GM19043 (cell line): ENCODE measurements at regions not wholly inside any gene's neighbourhood (a gene's known extent, or its start where the extent isn't known, plus 50 kb on each side); places are given as distances from the start of the nearest gene placed in this dataset.

ENCODE experiments used
- ATAC-seq: cut with Tn5 transposase; IDR thresholded peaks from one replicate; pipeline ENCODE4 v1.9.1; 2021; ENCODE audit warnings: low read depth; ENCODE audit not compliant: unreplicated experiment

DNA sequence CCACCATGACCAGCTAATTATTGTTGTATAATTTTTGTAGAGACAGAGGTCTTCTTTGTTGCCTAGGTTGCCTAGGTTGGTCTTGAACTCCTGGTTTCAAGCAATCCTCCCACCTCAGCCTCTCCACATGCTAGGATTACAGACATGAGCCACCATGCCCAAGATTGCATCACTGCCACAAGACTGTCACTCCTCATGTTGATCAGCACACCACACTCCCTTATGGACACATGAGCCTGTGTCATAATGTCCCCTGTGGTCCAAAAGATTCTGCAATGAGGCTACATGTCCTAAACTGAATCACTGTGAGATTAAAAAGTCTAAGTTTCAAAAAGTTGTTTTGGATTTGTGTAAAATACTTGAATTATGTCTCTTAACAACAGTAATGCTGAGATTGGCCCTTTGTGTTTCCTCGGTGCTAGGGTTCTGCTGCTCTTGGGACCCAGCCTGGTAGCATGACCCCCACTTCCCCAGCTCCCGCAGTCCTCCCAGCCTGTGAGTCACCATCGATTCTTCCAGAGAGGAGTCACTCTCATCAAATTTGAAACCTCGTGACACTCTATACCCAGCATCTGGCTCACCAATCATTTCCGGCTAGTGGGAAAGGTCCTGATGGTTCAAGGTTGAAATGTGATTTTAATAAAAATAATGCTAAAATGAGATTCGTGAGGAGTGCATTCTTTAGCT is 890.9 kb downstream of the VRK1 start:
- no peak for ATAC-seq

DNA sequence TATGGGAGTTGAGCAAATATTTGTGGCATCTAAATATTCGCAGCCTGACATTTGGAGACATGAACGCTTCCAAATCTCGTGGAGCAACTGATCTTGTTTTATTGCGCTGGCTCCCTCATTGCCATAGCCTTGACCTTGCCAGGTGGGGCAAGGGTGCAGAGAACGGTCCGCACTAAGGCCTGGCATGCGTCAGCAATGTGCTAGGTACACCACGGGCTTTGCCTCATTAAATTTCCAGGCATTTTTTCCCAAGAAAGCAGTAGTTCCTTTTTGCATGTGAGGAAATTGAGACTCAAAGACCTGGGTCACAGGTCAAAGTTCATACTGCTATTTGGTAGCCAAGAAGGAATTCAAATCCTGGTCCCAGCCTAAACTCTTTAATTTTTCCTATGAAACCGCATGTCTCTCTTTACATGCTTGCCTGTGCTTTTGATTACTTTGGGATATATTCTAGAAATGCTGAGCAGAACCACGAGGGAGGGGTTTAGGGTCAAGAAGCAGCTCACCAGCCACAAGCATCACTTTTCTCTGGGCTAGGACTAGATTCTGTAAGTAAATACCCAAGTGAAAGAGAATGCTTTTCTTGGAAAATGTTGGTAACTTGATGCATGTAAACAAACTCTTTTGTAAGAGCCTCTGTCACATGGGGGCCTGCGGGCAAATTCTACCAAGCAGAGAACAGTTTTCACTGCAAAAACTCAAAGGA is 891.6 kb downstream of the VRK1 start:
- no peak for ATAC-seq

DNA sequence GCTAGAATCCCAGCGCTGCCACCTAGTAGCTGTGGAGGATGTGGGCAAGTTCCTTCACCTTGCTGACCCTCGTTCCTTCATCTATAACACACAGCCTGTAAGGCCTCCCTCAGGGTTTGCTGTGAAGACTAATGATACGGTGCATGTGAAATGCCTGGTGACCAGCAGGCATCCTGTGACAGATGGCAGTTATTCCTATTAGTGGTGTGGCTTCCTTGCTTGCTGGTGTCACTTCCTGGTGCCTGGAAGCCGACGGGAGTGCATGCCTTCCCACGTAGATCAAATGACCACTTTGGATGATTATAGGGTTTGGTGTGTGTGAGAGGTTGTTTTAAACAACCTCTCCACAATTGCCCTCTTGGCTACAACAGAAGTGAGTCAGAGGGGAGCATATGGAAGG is 894.9 kb downstream of the VRK1 start:
- ATAC-seq, result no peak

DNA sequence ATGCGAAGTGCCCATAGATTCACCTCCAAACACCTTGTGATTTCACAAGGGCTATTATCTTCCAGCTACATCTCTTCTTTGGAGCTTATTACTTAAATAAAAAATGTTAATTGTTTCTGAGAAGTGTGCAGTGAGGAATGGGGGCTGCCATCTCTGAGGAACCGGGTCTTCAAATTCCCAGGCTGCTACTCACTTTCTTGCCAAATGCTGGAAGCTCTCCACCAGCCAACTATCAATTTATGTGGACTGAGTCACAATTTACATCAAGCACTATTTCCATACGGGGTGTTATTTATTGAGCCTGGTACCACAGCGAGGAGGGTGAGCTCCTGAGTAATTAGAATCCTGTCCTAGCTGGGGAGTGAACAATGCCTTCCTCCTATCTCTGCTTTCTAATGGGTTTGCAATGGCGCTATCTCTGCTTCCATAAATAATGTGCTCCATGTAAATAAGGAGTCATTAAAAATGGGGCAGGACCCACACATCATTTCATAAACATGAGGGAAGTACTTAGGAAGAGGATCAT is 898.3 kb downstream of the VRK1 start:
- no peak for ATAC-seq

- ATAC-seq, result no peak
Observed at GRCh38 chr14:97697772-97698171, 900.6 kb downstream of the VRK1 start.

- no peak for ATAC-seq
Observed at GRCh38 chr14:97699026-97699425, 901.8 kb downstream of the VRK1 start.

- ATAC-seq, result no peak
Observed at GRCh38 chr14:97703006-97703760, 906.0 kb downstream of the VRK1 start.

DNA sequence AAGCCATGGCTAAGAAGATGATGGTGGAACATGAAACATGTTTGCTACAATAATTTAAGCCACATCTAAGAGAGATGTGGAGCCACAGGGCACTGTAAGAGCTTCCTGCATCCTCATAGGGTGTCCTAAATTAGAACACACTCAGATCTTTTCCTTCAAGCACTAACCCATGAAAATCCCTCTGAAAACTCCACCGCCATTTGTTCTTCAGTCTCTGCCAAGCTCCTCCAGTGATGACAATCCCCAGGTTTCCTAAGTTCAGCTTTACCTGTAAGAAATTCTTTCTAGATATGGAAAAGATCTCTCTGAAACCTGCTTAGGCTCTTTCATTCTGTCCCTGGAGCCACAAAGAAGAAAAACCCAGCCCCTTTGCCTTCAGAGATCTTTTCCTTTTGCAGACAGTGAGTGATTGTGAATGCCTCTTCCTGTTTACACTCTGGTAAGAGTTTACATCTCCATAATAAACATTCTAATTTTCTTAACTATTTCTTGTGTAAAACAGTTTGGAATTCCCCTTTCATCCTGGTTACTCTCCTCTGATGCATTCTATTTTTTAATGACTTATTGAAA is 907.2 kb downstream of the VRK1 start:
- ATAC-seq, result no peak

DNA sequence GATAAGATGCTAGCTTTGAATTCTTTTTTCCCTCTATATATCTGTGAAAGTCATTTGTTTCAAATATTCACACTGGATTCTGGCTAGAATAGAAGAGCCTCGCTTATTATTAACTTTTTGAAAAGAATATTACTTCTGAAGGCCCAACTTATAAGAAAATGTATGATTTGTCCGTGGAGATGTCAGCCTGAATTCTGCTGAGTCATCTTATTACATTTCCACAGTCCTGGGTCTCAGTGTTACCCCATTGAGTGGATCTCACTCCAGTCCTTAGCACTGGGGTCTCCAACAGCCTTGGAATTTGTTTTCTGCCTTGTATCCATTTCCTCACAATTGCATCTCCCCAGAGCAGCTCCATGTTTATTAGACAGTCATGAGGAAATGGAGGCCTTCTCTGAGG is 907.9 kb downstream of the VRK1 start:
- ATAC-seq, result no peak

GRCh38 chr14:97705976-97706375 is 908.8 kb downstream of the VRK1 start:
- no peak for ATAC-seq

- no peak for ATAC-seq
Observed at GRCh38 chr14:97706819-97707218, 909.6 kb downstream of the VRK1 start.

GRCh38 chr14:97707603-97708002 is 910.4 kb downstream of the VRK1 start:
- no peak for ATAC-seq

- ATAC-seq, result no peak
Observed at GRCh38 chr14:97709552-97709951, 912.4 kb downstream of the VRK1 start.

DNA sequence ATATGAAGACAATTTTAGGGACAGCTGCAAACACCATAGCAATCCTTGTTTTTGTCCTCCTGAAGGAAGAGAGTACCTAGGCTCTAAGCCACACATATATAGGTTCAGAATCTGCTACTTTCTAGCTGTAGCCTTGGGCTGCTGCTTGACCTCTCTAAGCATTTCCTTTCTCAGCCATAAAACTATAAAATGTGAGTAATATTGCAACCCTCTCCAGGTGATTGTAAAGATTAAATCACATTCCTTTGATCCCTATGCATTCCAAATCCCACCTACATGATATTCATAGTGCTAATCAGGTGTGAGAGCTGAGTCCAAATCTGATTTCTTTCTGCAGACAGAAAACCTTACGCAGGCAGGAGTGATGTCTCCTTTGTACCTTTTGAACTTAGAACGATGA is 913.5 kb downstream of the VRK1 start:
- no peak for ATAC-seq

DNA sequence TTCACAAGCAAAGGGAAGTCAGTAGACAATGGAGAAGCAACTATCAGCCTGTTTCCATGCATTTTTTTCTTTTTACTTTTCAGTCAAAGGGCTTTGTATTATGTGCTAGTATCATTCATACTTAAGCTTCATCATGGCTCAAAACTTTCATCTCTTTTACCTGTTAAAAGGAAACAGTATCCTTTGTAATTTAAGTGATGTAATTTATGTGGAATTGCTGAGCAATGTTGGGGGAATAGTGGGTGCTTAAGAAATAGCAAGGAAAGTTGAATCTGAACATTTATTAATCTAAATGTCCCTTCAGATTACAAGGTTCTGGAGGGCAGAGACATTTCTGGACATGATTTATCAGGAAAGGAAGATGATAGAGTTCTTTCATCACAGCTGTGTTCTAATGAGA is 915.3 kb downstream of the VRK1 start:
- no peak for ATAC-seq

DNA sequence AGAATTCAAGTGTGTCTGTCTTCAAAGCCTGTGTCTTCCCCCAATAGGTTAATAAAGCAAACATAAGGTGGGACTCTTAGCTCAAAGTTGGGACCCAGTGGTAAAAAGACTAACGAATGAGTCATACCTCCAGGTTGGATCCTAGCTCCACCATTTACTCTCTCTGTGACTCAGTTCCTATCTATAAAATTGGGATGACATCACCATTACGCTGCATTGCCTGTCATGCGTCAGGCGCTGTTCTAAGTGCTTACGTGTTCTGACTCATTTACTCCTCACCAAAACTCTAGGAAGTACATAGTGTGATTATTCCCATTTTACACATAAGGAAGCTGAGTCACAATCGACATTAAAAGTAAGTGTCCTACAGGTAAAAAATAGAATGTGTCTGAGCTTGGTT is 915.8 kb downstream of the VRK1 start:
- no peak for ATAC-seq

DNA sequence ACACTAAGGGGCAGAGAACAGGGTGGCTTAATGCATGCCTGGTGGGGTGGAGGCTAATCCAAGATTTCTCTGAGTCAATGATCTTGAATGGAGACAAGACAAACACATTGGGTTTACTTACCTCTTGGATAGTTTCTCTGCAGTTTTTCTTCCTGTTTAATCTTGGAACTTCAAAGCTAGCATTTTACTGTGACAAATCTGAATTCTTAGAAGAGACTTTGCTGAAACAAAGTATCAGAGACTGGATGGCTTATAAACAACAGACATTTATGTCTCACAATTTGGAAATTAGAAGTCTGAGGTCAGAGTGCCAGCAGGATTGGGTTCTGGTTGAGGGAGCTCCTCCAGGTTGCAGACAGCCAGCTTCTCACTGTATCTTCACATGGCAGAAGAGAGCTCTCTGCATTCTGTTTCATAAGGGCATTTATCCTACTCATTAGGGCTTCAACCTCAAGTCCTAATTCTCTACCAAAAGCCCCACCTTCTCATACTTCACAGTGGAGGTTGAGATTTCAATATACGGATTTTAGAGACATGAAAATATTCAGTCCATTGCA is 921.8 kb downstream of the VRK1 start:
- ATAC-seq, result no peak

- no peak for ATAC-seq
Observed at GRCh38 chr14:97719931-97720330, 922.7 kb downstream of the VRK1 start.

GRCh38 chr14:97723351-97723750 is 926.2 kb downstream of the VRK1 start:
- no peak for ATAC-seq

- no peak for ATAC-seq
Observed at GRCh38 chr14:97723819-97724218, 926.6 kb downstream of the VRK1 start.

GRCh38 chr14:97724265-97724731 is 927.1 kb downstream of the VRK1 start:
- ATAC-seq, result no peak
